Hindlimb muscle (tissue), 1 donor: ENCODE measurements at regions not wholly inside any gene's neighbourhood (a gene's known extent, or its start where the extent isn't known, plus 50 kb on each side); places are given as distances from the start of the nearest gene placed in this dataset.

Experiments used
- DNase-seq: peaks from one replicate; pipeline ENCODE4 v3.0.0-alpha.2; 2013

- DNase-seq, result no peak
Observed at GRCh38 chr22:48267681-48268080, 1505.2 kb downstream of the TBC1D22A start.

GRCh38 chr22:48265000-48265625, 1502.7 kb downstream of the TBC1D22A start:
- DNase-seq, result no peak

GRCh38 chr22:48264586-48264985, 1502.1 kb downstream of the TBC1D22A start:
- no peak for DNase-seq

GRCh38 chr22:48263791-48264351, 1501.4 kb downstream of the TBC1D22A start:
- DNase-seq, result no peak

- DNase-seq, result no peak
Observed at GRCh38 chr22:48263431-48263765, 1500.9 kb downstream of the TBC1D22A start.

GRCh38 chr22:48262596-48263430, 1500.4 kb downstream of the TBC1D22A start:
- no peak for DNase-seq

- no peak for DNase-seq
Observed at GRCh38 chr22:48261706-48262105, 1499.3 kb downstream of the TBC1D22A start.

GRCh38 chr22:48261048-48261621, 1498.7 kb downstream of the TBC1D22A start:
- DNase-seq, result no peak

GRCh38 chr22:48259991-48260670, 1497.7 kb downstream of the TBC1D22A start:
- no peak for DNase-seq

- no peak for DNase-seq
Observed at GRCh38 chr22:48258811-48259210, 1496.4 kb downstream of the TBC1D22A start.

- no peak for DNase-seq
Observed at GRCh38 chr22:48258064-48258701, 1495.7 kb downstream of the TBC1D22A start.

- DNase-seq, result no peak
Observed at GRCh38 chr22:48257685-48258055, 1495.2 kb downstream of the TBC1D22A start.

- no peak for DNase-seq
Observed at GRCh38 chr22:48256776-48257684, 1494.6 kb downstream of the TBC1D22A start.

GRCh38 chr22:48256041-48256739, 1493.7 kb downstream of the TBC1D22A start:
- no peak for DNase-seq

GRCh38 chr22:48254311-48254873, 1491.9 kb downstream of the TBC1D22A start:
- no peak for DNase-seq

GRCh38 chr22:48253573-48253972, 1491.1 kb downstream of the TBC1D22A start:
- no peak for DNase-seq

GRCh38 chr22:48253136-48253535, 1490.7 kb downstream of the TBC1D22A start:
- no peak for DNase-seq

- no peak for DNase-seq
Observed at GRCh38 chr22:48251629-48252028, 1489.2 kb downstream of the TBC1D22A start.

GRCh38 chr22:48250937-48251530, 1488.6 kb downstream of the TBC1D22A start:
- DNase-seq, result no peak
